Thyroid gland (tissue), 4 donors: ENCODE measurements at regions not wholly inside any gene's neighbourhood (a gene's known extent, or its start where the extent isn't known, plus 50 kb on each side); places are given as distances from the start of the nearest gene placed in this dataset.

Experiments
- DNase-seq, 2 donors: peaks; one replicate each; pipeline ENCODE4 v3.0.0-alpha.2; 2019
- H3K27ac ChIP-seq, 3 donors: fragments of 200-600 bp; sonication (generic); 1 replicate in 2 of 3; 2 replicates in 1 of 3; pipeline ENCODE4 v1.5.1; 2016 to 2019; ENCODE audit warnings: mild to moderate bottlenecking in 1 of 3, moderate library complexity in 1 of 3
- H3K27me3 ChIP-seq: fragments of 200-600 bp; sonication (generic); one replicate; pipeline ENCODE4 v1.5.1; 2019
- H3K36me3 ChIP-seq, 2 donors: fragments of 200-600 bp; sonication (generic); one replicate each; pipeline ENCODE4 v1.5.1; 2016 to 2019
- H3K4me1 ChIP-seq, 2 donors: fragments of 200-600 bp; sonication (generic); one replicate each; pipeline ENCODE4 v1.5.1; 2017 to 2019
- H3K4me3 ChIP-seq, 3 donors: fragments of 200-600 bp; sonication (generic); replicated peaks in 1 of 3; 1 replicate in 2 of 3; 2 replicates in 1 of 3; pipeline ENCODE4 v1.5.1; 2016; ENCODE audit warnings: mild to moderate bottlenecking in 1 of 3
- H3K9me3 ChIP-seq: fragments of 200-600 bp; sonication (generic); one replicate; pipeline ENCODE4 v1.5.1; 2017
- CTCF ChIP-seq, 6 experiments: fragments of 200-600 bp in 3 of 6; fragments of 450-650 bp in 3 of 6; sonication (generic) in 3 of 6; IDR thresholded peaks; one replicate each; pipeline ENCODE4 v1.5.1; 2016 to 2019; ENCODE audit warnings: antibody characterized with exemption in 6 of 6, mild to moderate bottlenecking in 2 of 6, inconsistent platforms in 1 of 6, moderate library complexity in 1 of 6
- POLR2A ChIP-seq, 2 donors: fragments of 450-650 bp; IDR thresholded peaks; one replicate each; pipeline ENCODE4 v1.6.1; 2017; ENCODE audit warnings: antibody characterized with exemption in 2 of 2, mild to moderate bottlenecking in 2 of 2, moderate library complexity in 1 of 2
- WGBS, 2 donors: methylation state at CpG; one replicate each; pipeline ENCODE4 v1.1.5; 2017; 5-methylcytosine and 5-hydroxymethylcytosine counted together
- intact Hi-C: fragments of 100-400 bp; cut with DNase I; formaldehyde crosslinking; loops from one replicate; pipeline ENCODE4 v1.15.1; 2023

- H3K27ac ChIP-seq = no peak overlapping the region
- TF ChIP-seq CTCF (IDR thresholded peaks at IDR 0.05) (no peak), POLR2A (IDR thresholded peaks at IDR 0.05) (no peak)
- H3K36me3 ChIP-seq = no peaks in the 10 kb centered on the region
- H3K9me3 ChIP-seq = no peaks in the 10 kb centered on the region
- peaks cover 0 to 17% of the 10 kb centered on the region in 2 donors for H3K4me1 ChIP-seq
- DNase-seq = no peak
- WGBS, 2 donors = 77 to 81% methylated on average over 1 of the region's 1 CpG
- H3K4me3 ChIP-seq = no peak overlapping the region
- no peaks in the 10 kb centered on the region for H3K27me3 ChIP-seq
- intact Hi-C loops = no loop called here
Measured at GRCh38 chr1:208855403-208855802, 611.2 kb upstream of the PLXNA2 start.

GRCh38 chr1:208857465-208857864, 613.3 kb upstream of the PLXNA2 start:
- DNase-seq = no peak
- intact Hi-C loops = no loop called here
- Histone ChIP-seq H3K9me3 (no peaks in the 10 kb centered on the region), H3K4me3 (no peak overlapping the region), H3K27me3 (no peaks in the 10 kb centered on the region), H3K36me3 (no peaks in the 10 kb centered on the region), H3K4me1 (peaks cover 0 to 4% of the 10 kb centered on the region in 2 donors), H3K27ac (no peak overlapping the region)
- WGBS, 2 donors = 95 to 97% methylated on average over 2 of the region's 2 CpGs
- TF ChIP-seq CTCF (IDR thresholded peaks at IDR 0.05) = no peak
- TF ChIP-seq POLR2A (IDR thresholded peaks at IDR 0.05) = no peak

GRCh38 chr1:208858738-208859137, 614.6 kb upstream of the PLXNA2 start:
- TF ChIP-seq CTCF (IDR thresholded peaks at IDR 0.05) (no peak), POLR2A (IDR thresholded peaks at IDR 0.05) (no peak)
- H3K9me3 ChIP-seq = no peaks in the 10 kb centered on the region
- peaks cover 0 to 4% of the 10 kb centered on the region in 2 donors for H3K4me1 ChIP-seq
- H3K4me3 ChIP-seq = no peak overlapping the region
- intact Hi-C loops = no loop called here
- no peaks in the 10 kb centered on the region for H3K36me3 ChIP-seq
- WGBS, 2 donors = 86 to 90% methylated on average over 5 of the region's 5 CpGs
- H3K27ac ChIP-seq = no peak overlapping the region
- H3K27me3 ChIP-seq = no peaks in the 10 kb centered on the region
- DNase-seq = no peak

GRCh38 chr1:208864366-208864965, 620.3 kb upstream of the PLXNA2 start:
- WGBS, 2 donors = 62 to 86% methylated on average over 1 of the region's 1 CpG
- intact Hi-C loops = no loop called here
- DNase-seq = no peak

More at GRCh38 chr1:208864366-208864965, 620.3 kb upstream of the PLXNA2 start:
- peaks cover 0 to 2% of the 10 kb centered on the region in 2 donors for H3K4me1 ChIP-seq
- no peak overlapping the region for H3K4me3 ChIP-seq
- no peaks in the 10 kb centered on the region for H3K36me3 ChIP-seq
- H3K27me3 ChIP-seq = no peaks in the 10 kb centered on the region
- no peak for TF ChIP-seq POLR2A (IDR thresholded peaks at IDR 0.05)
- no peak for TF ChIP-seq CTCF (IDR thresholded peaks at IDR 0.05)
- no peaks in the 10 kb centered on the region for H3K9me3 ChIP-seq
- H3K27ac ChIP-seq = no peak overlapping the region
